ENCODE measurements at regions not wholly inside any gene's neighbourhood (a gene's known extent, or its start where the extent isn't known, plus 50 kb on each side); places are given as distances from the start of the nearest gene placed in this dataset.

- intact Hi-C loops (cut with micrococcal nuclease) (no loop called here), dilution Hi-C loops (cut with MboI; ENCODE audit: extremely low pct_ligation_motif_present, low sequenced_read_pairs) (loop anchor here (25.0 kb wide), 1 partner anchor 417 kb away; the partner anchor contains the start of genes BRIX1 and RAD1)
- Histone ChIP-seq H3K27me3 (ENCODE audit: control insufficient read depth in 2 of 2, insufficient read depth in 2 of 2, low read length in 2 of 2) (no peaks in the 10 kb centered on the region), H3K36me3 (ENCODE audit: control insufficient read depth in 2 of 2, extremely low read depth in 1 of 2, insufficient read depth in 2 of 2, low read length in 2 of 2) (no peaks in the 10 kb centered on the region), H2AFZ (ENCODE audit: low read depth, low read length) (no peak overlapping the region), H3K27ac (ENCODE audit: insufficient read depth, low read depth, low read length) (no peak overlapping the region), H3K79me2 (ENCODE audit: control insufficient read depth, insufficient read depth, low read length) (no peaks in the 10 kb centered on the region), H3K9ac (replicated peaks; ENCODE audit: extremely low read depth, insufficient read depth, low read length) (no peak overlapping the region), H3K9me3 (replicated peaks; ENCODE audit: control insufficient read depth, insufficient read depth, low read length) (no peaks in the 10 kb centered on the region), H3K4me2 (ENCODE audit: insufficient read depth, low read length) (no peak overlapping the region), H3K9me1 (replicated peaks; ENCODE audit: control insufficient read depth, extremely low read depth, insufficient read depth, low read length) (no peaks in the 10 kb centered on the region), H3K4me1 (ENCODE audit: control insufficient read depth, extremely low read depth, insufficient read depth, low read length) (peaks cover 18% of the 10 kb centered on the region), H3K4me3 (replicated peaks in 1 of 3; ENCODE audit: insufficient read depth in 1 of 3, low read depth in 1 of 3, low read length in 3 of 3) (no peak overlapping the region), H4K20me1 (replicated peaks; ENCODE audit: control insufficient read depth, extremely low read depth, insufficient read depth, low read length) (no peaks in the 10 kb centered on the region)
- no TSS peak for BruUV-seq (replicated peaks)
- POLR2A ChIA-PET: no interaction called here
- CTCF ChIA-PET: interaction anchor here (1.2 kb wide), 2 partner anchors 28 to 403 kb away, joined by 3 to 5 read pairs; no protein-coding TSS in a partner anchor
- FAIRE-seq (no peak), DNase-seq (ENCODE audit: low read depth, low spot score) (no peak)
- TF ChIP-seq MYC (IDR thresholded peaks at IDR 0.05; ENCODE audit: low read depth, low read length) (no peak), CTCF (IDR thresholded peaks at IDR 0.05; ENCODE audit: extremely low read depth in 1 of 2, insufficient read depth in 1 of 2, low read depth in 1 of 2, low read length in 2 of 2) (no peak), JUN (IDR thresholded peaks at IDR 0.05; ENCODE audit: borderline replicate concordance, insufficient read depth, insufficient read length, low read depth) (no peak), MAX (IDR thresholded peaks at IDR 0.05; ENCODE audit: insufficient read depth, insufficient read length) (no peak), GATA2 (IDR thresholded peaks at IDR 0.05; ENCODE audit: insufficient read depth, insufficient read length, low read depth, low read length) (no peak), POLR2A (IDR thresholded peaks at IDR 0.05; ENCODE audit: low read depth, low read length) (no peak)
Measured at GRCh38 chr5:34495178-34495577, 160.9 kb upstream of the RAI14 start.

- DNase-seq (ENCODE audit: low read depth, low spot score) (no peak), FAIRE-seq (no peak)
- BruUV-seq (replicated peaks): no TSS peak
- peaks cover 18% of the 10 kb centered on the region for H3K4me1 ChIP-seq (ENCODE audit: control insufficient read depth, extremely low read depth, insufficient read depth, low read length)
- H3K27ac ChIP-seq (ENCODE audit: insufficient read depth, low read depth, low read length): no peak overlapping the region
- intact Hi-C loops (cut with micrococcal nuclease): no loop called here
- H3K9ac ChIP-seq (replicated peaks; ENCODE audit: extremely low read depth, insufficient read depth, low read length): no peak overlapping the region
- H3K79me2 ChIP-seq (ENCODE audit: control insufficient read depth, insufficient read depth, low read length): no peaks in the 10 kb centered on the region
- no peaks in the 10 kb centered on the region for H3K27me3 ChIP-seq (ENCODE audit: control insufficient read depth in 2 of 2, insufficient read depth in 2 of 2, low read length in 2 of 2)
- H4K20me1 ChIP-seq (replicated peaks; ENCODE audit: control insufficient read depth, extremely low read depth, insufficient read depth, low read length): no peaks in the 10 kb centered on the region
- TF ChIP-seq CTCF (IDR thresholded peaks at IDR 0.05; ENCODE audit: extremely low read depth in 1 of 2, insufficient read depth in 1 of 2, low read depth in 1 of 2, low read length in 2 of 2): no peak
- no peak for TF ChIP-seq EZH2 (IDR thresholded peaks at IDR 0.05; ENCODE audit: borderline replicate concordance, low read depth, low read length, severe bottlenecking)
- no peak for TF ChIP-seq MAX (IDR thresholded peaks at IDR 0.05; ENCODE audit: insufficient read depth, insufficient read length)
- no peak for TF ChIP-seq POLR2A (IDR thresholded peaks at IDR 0.05; ENCODE audit: low read depth, low read length)
- TF ChIP-seq GATA2 (IDR thresholded peaks at IDR 0.05; ENCODE audit: insufficient read depth, insufficient read length, low read depth, low read length): no peak
- no peak for TF ChIP-seq FOS (IDR thresholded peaks at IDR 0.05; ENCODE audit: borderline replicate concordance, insufficient read depth, low read length)
- no peak for TF ChIP-seq MYC (IDR thresholded peaks at IDR 0.05; ENCODE audit: low read depth, low read length)
- no peak for TF ChIP-seq JUN (IDR thresholded peaks at IDR 0.05; ENCODE audit: borderline replicate concordance, insufficient read depth, insufficient read length, low read depth)
- no peak for TF ChIP-seq POLR2AphosphoS5 (IDR thresholded peaks at IDR 0.05; ENCODE audit: insufficient read depth, low read depth, low read length)
- no peaks in the 10 kb centered on the region for H3K9me1 ChIP-seq (replicated peaks; ENCODE audit: control insufficient read depth, extremely low read depth, insufficient read depth, low read length)
- no peak overlapping the region for H3K4me3 ChIP-seq (replicated peaks in 1 of 3; ENCODE audit: insufficient read depth in 1 of 3, low read depth in 1 of 3, low read length in 3 of 3)
- H3K36me3 ChIP-seq (ENCODE audit: control insufficient read depth in 2 of 2, extremely low read depth in 1 of 2, insufficient read depth in 2 of 2, low read length in 2 of 2): no peaks in the 10 kb centered on the region
- CTCF ChIA-PET: interaction anchor here (0.8 to 1.8 kb wide), 3 partner anchors 9 to 13 kb away, joined by 3 to 4 read pairs (median 3); no protein-coding TSS in a partner anchor
- dilution Hi-C loops (cut with MboI; ENCODE audit: extremely low pct_ligation_motif_present, low sequenced_read_pairs): loop anchor here (25.0 kb wide), 1 partner anchor 416 kb away; the partner anchor contains the start of genes BRIX1 and RAD1
- H3K9me3 ChIP-seq (replicated peaks; ENCODE audit: control insufficient read depth, insufficient read depth, low read length): no peaks in the 10 kb centered on the region
- POLR2A ChIA-PET: no interaction called here
- H2AFZ ChIP-seq (ENCODE audit: low read depth, low read length): no peak overlapping the region
- no peak overlapping the region for H3K4me2 ChIP-seq (ENCODE audit: insufficient read depth, low read length)
Measured at GRCh38 chr5:34496260-34496691, 159.9 kb upstream of the RAI14 start.
